Suprapubic skin (tissue), 3 donors: ENCODE measurements at regions not wholly inside any gene's neighbourhood (a gene's known extent, or its start where the extent isn't known, plus 50 kb on each side); places are given as distances from the start of the nearest gene placed in this dataset.

Experiments
- POLR2AphosphoS5 ChIP-seq, 3 donors: sonication (generic); formaldehyde crosslinking; IDR thresholded peaks; one replicate each; pipeline ENCODE4 v1.6.1; 2017; ENCODE audit warnings: antibody characterized with exemption in 3 of 3
- TF ChIP-seq, protein P1 (sequence below), 2 donors: fragments of 200-600 bp in 1 of 2; fragments of 450-650 bp in 1 of 2; sonication (generic) in 1 of 2; IDR thresholded peaks; one replicate each; pipeline ENCODE4 v1.5.1; 2016 to 2019; ENCODE audit warnings: antibody characterized with exemption in 2 of 2, mild to moderate bottlenecking in 1 of 2, moderate library complexity in 1 of 2

DNA sequence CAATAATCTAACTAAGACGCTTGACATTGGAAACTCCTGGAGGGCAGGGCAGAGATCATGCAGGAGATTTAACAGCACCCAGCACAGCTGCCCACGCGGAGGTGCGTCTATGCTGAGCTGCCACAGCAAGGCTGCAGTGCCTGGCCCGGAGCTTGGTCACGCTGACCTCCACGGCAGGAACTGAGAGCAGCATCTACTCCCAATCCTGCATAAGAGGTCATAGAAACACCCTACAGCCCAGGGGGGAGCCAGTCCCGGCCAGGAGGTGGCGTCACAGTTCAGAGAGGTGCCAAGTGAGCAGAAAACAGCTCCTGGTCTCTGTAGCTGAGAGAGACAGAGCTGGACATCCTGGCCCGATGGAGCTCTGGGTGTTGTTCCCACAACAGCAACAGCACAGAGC lies 121.1 kb upstream of the TMEM45B start:
- TF ChIP-seq, protein P1, sequence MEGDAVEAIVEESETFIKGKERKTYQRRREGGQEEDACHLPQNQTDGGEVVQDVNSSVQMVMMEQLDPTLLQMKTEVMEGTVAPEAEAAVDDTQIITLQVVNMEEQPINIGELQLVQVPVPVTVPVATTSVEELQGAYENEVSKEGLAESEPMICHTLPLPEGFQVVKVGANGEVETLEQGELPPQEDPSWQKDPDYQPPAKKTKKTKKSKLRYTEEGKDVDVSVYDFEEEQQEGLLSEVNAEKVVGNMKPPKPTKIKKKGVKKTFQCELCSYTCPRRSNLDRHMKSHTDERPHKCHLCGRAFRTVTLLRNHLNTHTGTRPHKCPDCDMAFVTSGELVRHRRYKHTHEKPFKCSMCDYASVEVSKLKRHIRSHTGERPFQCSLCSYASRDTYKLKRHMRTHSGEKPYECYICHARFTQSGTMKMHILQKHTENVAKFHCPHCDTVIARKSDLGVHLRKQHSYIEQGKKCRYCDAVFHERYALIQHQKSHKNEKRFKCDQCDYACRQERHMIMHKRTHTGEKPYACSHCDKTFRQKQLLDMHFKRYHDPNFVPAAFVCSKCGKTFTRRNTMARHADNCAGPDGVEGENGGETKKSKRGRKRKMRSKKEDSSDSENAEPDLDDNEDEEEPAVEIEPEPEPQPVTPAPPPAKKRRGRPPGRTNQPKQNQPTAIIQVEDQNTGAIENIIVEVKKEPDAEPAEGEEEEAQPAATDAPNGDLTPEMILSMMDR (IDR thresholded peaks at IDR 0.05): no peak
- TF ChIP-seq POLR2AphosphoS5 (IDR thresholded peaks at IDR 0.05): no peak
